ENCODE measurements at regions not wholly inside any gene's neighbourhood (a gene's known extent, or its start where the extent isn't known, plus 50 kb on each side); places are given as distances from the start of the nearest gene placed in this dataset.

DNA sequence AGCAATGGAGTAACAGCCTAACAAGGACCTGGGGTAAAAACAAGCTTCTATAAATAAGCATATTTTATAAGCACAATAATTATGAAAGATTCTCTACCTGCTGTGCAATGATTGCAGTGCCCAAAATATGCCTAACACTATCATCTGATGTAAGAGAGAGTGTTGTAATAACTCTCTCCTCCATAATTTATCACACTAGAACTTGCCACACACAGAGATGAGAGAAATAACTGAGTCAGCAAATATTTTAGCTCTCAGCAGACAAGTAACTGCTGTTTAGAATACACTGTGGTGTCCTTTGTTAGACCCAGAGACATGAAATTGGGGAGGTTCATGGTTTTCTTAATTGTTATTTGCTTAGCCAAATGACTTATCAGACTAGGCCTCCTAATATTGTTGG, 105.3 kb upstream of the ACP3 start:
- TF ChIP-seq, protein P1, sequence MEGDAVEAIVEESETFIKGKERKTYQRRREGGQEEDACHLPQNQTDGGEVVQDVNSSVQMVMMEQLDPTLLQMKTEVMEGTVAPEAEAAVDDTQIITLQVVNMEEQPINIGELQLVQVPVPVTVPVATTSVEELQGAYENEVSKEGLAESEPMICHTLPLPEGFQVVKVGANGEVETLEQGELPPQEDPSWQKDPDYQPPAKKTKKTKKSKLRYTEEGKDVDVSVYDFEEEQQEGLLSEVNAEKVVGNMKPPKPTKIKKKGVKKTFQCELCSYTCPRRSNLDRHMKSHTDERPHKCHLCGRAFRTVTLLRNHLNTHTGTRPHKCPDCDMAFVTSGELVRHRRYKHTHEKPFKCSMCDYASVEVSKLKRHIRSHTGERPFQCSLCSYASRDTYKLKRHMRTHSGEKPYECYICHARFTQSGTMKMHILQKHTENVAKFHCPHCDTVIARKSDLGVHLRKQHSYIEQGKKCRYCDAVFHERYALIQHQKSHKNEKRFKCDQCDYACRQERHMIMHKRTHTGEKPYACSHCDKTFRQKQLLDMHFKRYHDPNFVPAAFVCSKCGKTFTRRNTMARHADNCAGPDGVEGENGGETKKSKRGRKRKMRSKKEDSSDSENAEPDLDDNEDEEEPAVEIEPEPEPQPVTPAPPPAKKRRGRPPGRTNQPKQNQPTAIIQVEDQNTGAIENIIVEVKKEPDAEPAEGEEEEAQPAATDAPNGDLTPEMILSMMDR (conservative IDR thresholded peaks at IDR 0.05; ENCODE audit: low read depth), result no peak
- CTCF ChIA-PET, result no interaction called here
- H3K27ac ChIP-seq, result no peak overlapping the region
- POLR2A ChIA-PET (ENCODE audit: low non-redundant PET), result no interaction called here
- DNase-seq (ENCODE audit: low spot score), result no peak

DNA sequence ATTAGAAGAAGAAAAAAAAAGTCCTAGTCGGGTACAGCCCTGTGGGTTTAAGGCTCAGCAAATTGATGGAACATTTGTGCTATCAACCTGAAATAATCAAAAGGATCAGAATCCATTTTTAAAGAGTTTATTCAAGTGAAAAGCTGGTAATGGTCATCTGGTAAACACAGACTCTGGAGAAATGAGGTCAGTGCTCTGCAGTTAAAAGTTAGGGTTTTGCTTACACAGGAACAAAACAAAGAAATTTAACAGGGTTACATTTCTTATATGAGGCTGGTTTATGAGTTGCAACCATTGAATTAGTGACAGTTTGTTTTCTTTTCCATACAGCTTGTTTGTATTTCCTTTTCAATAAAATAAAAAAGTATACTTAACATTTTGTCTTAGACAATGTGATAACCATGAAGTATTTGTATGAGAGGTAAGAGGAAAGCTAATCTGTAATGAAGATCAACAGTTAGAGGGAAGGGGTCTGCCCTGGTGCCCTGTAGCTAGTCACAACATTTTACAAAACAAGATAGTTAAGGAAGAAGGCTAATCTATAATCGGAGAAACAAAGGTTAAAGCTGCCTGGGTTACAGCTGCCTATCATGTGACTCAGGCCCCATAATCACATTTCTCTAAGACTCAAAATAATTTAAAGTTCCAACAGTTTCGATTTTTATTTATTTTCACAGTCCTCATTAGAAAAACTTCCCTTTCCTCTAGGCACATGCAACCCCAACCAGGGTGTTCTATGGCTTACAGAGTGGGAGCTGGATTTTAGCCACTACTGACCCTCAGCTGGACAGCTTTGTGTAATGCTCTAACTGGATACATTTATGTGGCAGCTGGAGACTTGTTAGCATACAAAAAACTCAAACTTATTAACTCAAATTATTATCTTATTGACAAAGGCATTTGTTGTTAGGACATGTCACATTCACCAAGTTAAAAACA, 98.1 kb upstream of the ACP3 start:
- DNase-seq (ENCODE audit: low spot score), result no peak
- TF ChIP-seq, protein P1 (conservative IDR thresholded peaks at IDR 0.05; ENCODE audit: low read depth), result no peak
- CTCF ChIA-PET, result interaction anchor here (0.6 to 1.4 kb wide), 2 partner anchors 9 to 90 kb away, joined by 3 to 5 read pairs; no protein-coding TSS in a partner anchor

DNA sequence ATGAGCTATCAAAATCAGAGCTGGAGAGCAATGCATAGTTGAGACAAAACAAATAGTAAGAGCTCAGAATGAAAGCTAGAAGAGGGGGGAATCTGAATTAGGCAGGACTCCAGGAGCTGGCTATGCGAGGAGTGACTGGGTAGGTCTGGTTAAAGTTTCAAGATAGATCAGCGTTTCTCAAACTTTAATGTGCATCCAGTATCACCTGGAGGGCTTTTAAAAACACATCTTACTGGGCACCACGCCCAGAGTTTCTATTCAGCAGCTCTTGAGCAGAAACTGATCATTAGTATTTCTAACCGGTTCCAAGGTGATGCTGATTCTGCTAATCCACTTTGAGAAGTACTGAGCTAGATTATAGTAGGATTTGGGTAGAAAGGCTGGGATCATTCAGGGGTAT, 96.2 kb upstream of the ACP3 start:
- ChIA-PET CTCF (no interaction called here), POLR2A (ENCODE audit: low non-redundant PET) (no interaction called here)
- no peak for DNase-seq (ENCODE audit: low spot score)
- H3K27ac ChIP-seq, result no peak overlapping the region
- TF ChIP-seq, protein P1 (conservative IDR thresholded peaks at IDR 0.05; ENCODE audit: low read depth), result no peak

More for the DNA sequence above, 98.1 kb upstream of the ACP3 start:
- no peak overlapping the region for H3K27ac ChIP-seq
- POLR2A ChIA-PET (ENCODE audit: low non-redundant PET), result no interaction called here

DNA sequence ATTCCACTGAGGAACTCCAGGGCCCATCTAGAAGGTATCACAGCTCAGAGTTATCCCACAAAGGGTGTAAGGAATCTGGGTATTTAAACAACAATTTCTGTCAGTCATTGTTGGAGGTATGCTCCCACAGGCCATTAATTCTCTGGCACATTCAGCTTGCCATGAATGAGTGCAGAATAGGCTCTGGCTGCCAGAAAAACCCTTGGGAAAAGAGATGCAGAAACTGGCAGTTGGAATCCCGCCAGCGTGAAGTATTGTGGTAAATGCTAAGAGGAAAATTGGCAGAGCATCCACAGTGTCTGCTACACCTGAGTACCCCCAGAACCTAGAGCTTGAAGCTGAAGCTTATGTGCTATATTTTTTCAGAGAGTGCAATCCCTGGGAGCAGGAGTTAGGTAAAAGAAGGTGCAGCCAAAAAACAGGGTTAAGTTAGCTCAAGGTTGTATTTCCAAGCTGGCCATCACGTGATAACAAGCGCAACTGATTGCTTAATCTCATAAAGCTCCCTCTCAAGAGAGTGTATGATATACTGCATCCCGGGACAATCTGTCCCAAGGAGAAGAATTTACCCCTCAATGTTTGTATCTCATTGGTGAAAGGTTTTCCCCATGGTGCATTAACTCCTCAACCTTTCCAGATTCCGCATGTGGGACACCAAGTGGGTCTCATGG, 94.2 kb upstream of the ACP3 start:
- H3K27ac ChIP-seq, result no peak overlapping the region
- no peak for DNase-seq (ENCODE audit: low spot score)

DNA sequence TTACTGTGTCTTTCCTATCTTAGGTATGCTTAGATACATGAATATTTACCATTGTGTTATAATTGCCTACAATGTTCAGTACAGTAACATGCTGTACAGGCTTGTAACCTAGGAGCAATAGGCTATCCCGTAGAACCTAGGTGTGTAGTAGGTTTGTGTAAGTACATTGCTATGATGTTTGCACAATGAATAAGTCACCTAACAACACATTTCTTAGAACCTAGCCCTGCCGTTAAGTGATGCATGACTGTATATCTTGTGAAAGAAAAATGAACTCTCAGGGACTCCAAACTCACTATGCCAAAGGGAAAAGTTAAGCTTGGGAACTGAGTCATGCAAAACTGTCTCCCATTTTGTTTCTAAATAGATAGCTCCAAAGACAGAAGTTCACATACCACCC, 91.5 kb upstream of the ACP3 start:
- CTCF ChIA-PET, result no interaction called here
- POLR2A ChIA-PET (ENCODE audit: low non-redundant PET), result no interaction called here
- DNase-seq (ENCODE audit: low spot score), result no peak

More for the DNA sequence above, 94.2 kb upstream of the ACP3 start:
- TF ChIP-seq, protein P1 (conservative IDR thresholded peaks at IDR 0.05; ENCODE audit: low read depth), result no peak
- CTCF ChIA-PET, result no interaction called here
- POLR2A ChIA-PET (ENCODE audit: low non-redundant PET), result no interaction called here

DNA sequence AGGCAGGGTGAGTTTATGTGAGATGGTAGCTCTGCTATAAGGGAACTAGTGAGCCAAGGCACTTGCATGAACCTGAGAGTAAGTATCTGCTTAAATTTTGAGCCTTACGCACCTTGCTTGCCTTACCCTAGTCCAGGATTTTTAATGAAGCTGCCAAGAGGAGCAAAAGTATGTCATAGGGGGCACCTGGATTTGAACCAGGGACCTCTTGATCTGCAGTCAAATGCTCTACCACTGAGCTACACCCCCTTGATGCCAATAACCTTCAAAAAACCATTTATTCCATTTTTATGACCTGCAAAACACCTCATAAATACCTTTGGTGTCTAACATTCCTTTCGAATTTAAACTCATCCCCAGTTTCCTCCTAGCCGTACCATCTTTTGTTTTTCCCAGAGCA, 88.3 kb upstream of the ACP3 start:
- no peak overlapping the region for H3K27ac ChIP-seq
- ChIA-PET CTCF (no interaction called here), POLR2A (ENCODE audit: low non-redundant PET) (no interaction called here)
- DNase-seq (ENCODE audit: low spot score), result no peak
- TF ChIP-seq, protein P1 (conservative IDR thresholded peaks at IDR 0.05; ENCODE audit: low read depth), result no peak

More for the DNA sequence above, 91.5 kb upstream of the ACP3 start:
- H3K27ac ChIP-seq, result no peak overlapping the region
- TF ChIP-seq, protein P1 (conservative IDR thresholded peaks at IDR 0.05; ENCODE audit: low read depth), result no peak

Measured in RWPE1 (cell line).